Activated B cell treated with CpG ODN at 0.5 μM for 24 hours (primary cell): ENCODE measurements at regions not wholly inside any gene's neighbourhood (a gene's known extent, or its start where the extent isn't known, plus 50 kb on each side); places are given as distances from the start of the nearest gene placed in this dataset.

Source experiments
- ATAC-seq: fragments of 200-7000 bp; cut with Tn5 transposase; one replicate; pipeline ENCODE4 v1.10.0; 2021; ENCODE audit warnings: low read depth, mild to moderate bottlenecking, moderate library complexity
- CTCF ChIA-PET: fragments of 350-600 bp; sonication (Branson Sonifier 250); formaldehyde crosslinking; loops from one replicate; lab custom pipeline; 2021; ENCODE audit warnings: antibody characterized with exemption; lab: Charles Lee
- POLR2A ChIA-PET: fragments of 350-600 bp; sonication (Branson Sonifier 250); formaldehyde crosslinking; loops from one replicate; lab custom pipeline; 2021; ENCODE audit warnings: antibody characterized with exemption; lab: Charles Lee
- DNase-seq: peaks from one replicate; pipeline ENCODE4 v3.0.0; 2022
- H3K27ac Mint-ChIP-seq: one replicate; pipeline ENCODE4 v1.8.0; 2020; ENCODE audit warnings: mixed read lengths
- H3K27me3 Mint-ChIP-seq: one replicate; pipeline ENCODE4 v1.8.0; 2021; ENCODE audit warnings: mixed read lengths
- H3K36me3 Mint-ChIP-seq: one replicate; pipeline ENCODE4 v1.8.0; 2021; ENCODE audit warnings: low read depth, mixed read lengths
- H3K4me1 Mint-ChIP-seq: one replicate; pipeline ENCODE4 v1.8.0; 2021; ENCODE audit warnings: mixed read lengths
- H3K4me3 Mint-ChIP-seq: one replicate; pipeline ENCODE4 v1.8.0; 2020; ENCODE audit warnings: mild to moderate bottlenecking, mixed read lengths
- H3K9me3 Mint-ChIP-seq: one replicate; pipeline ENCODE4 v1.8.0; 2020; ENCODE audit warnings: mixed read lengths
- CTCF ChIP-seq: fragments of 200-600 bp; IDR thresholded peaks from one replicate; pipeline ENCODE4 v1.8.0; 2022; ENCODE audit warnings: antibody characterized with exemption, mild to moderate bottlenecking
- intact Hi-C: fragments of 100-400 bp; cut with micrococcal nuclease; formaldehyde crosslinking; loops from one replicate; pipeline ENCODE4 v1.15.1; 2024

GRCh38 chr5:145110834-145111233 is 724.3 kb downstream of the PRELID2 start:
- Mint-ChIP-seq H3K27me3 (no peaks in the 10 kb centered on the region), H3K4me1 (no peaks in the 10 kb centered on the region), H3K4me3 (no peak overlapping the region), H3K9me3 (peaks cover 4% of the 10 kb centered on the region), H3K27ac (no peak overlapping the region), H3K36me3 (no peaks in the 10 kb centered on the region)
- no peak for ATAC-seq
- intact Hi-C loops, result no loop called here
- DNase-seq, result no peak
- TF ChIP-seq CTCF, result no peak
- POLR2A ChIA-PET, result no interaction called here
- CTCF ChIA-PET, result no interaction called here

GRCh38 chr5:145110181-145110580 is 725.0 kb downstream of the PRELID2 start:
- CTCF ChIA-PET, result no interaction called here
- DNase-seq (no peak), ATAC-seq (no peak)
- Mint-ChIP-seq H3K27me3 (no peaks in the 10 kb centered on the region), H3K9me3 (peaks cover 5% of the 10 kb centered on the region), H3K27ac (no peak overlapping the region), H3K4me3 (no peak overlapping the region), H3K36me3 (no peaks in the 10 kb centered on the region), H3K4me1 (no peaks in the 10 kb centered on the region)
- intact Hi-C loops, result no loop called here
- no peak for TF ChIP-seq CTCF
- POLR2A ChIA-PET, result no interaction called here

- DNase-seq (no peak), ATAC-seq (no peak)
- TF ChIP-seq CTCF, result no peak
- no peaks in the 10 kb centered on the region for H3K27me3 Mint-ChIP-seq
- POLR2A ChIA-PET, result no interaction called here
- H3K9me3 Mint-ChIP-seq, result peaks cover 5% of the 10 kb centered on the region
- H3K36me3 Mint-ChIP-seq, result no peaks in the 10 kb centered on the region
- CTCF ChIA-PET, result no interaction called here
- no peaks in the 10 kb centered on the region for H3K4me1 Mint-ChIP-seq
- H3K27ac Mint-ChIP-seq, result no peak overlapping the region
- intact Hi-C loops, result no loop called here
- no peak overlapping the region for H3K4me3 Mint-ChIP-seq
Measured at GRCh38 chr5:145105384-145105783, 729.8 kb downstream of the PRELID2 start.

GRCh38 chr5:145104106-145104505 is 731.0 kb downstream of the PRELID2 start:
- H3K27me3 Mint-ChIP-seq, result no peaks in the 10 kb centered on the region
- ChIA-PET POLR2A (no interaction called here), CTCF (no interaction called here)
- no peak overlapping the region for H3K4me3 Mint-ChIP-seq
- no peak for DNase-seq
- H3K9me3 Mint-ChIP-seq, result peaks cover 4% of the 10 kb centered on the region
- ATAC-seq, result no peak
- H3K4me1 Mint-ChIP-seq, result no peaks in the 10 kb centered on the region
- no peak for TF ChIP-seq CTCF
- intact Hi-C loops, result no loop called here
- no peaks in the 10 kb centered on the region for H3K36me3 Mint-ChIP-seq
- H3K27ac Mint-ChIP-seq, result no peak overlapping the region

GRCh38 chr5:145101246-145101645 is 733.9 kb downstream of the PRELID2 start:
- intact Hi-C loops, result no loop called here
- DNase-seq, result no peak
- no peaks in the 10 kb centered on the region for H3K4me1 Mint-ChIP-seq
- H3K9me3 Mint-ChIP-seq, result peaks cover 5% of the 10 kb centered on the region
- ChIA-PET CTCF (no interaction called here), POLR2A (no interaction called here)
- no peaks in the 10 kb centered on the region for H3K36me3 Mint-ChIP-seq
- no peak for TF ChIP-seq CTCF
- no peaks in the 10 kb centered on the region for H3K27me3 Mint-ChIP-seq
- H3K4me3 Mint-ChIP-seq, result no peak overlapping the region
- H3K27ac Mint-ChIP-seq, result no peak overlapping the region
- no peak for ATAC-seq
